GM19372 (cell line): ENCODE measurements at regions not wholly inside any gene's neighbourhood (a gene's known extent, or its start where the extent isn't known, plus 50 kb on each side); places are given as distances from the start of the nearest gene placed in this dataset.
A peak's percentile ranks its signal among the peaks of the same experiment; 100 is the strongest.
"Not testable (repeated sequence)": the region's sequence is repeated elsewhere in the genome, so short reads cannot be mapped to it uniquely, and the experiment has no call there.

Experiments
- ATAC-seq: cut with Tn5 transposase; IDR thresholded peaks from one replicate; pipeline ENCODE4 v1.9.1; 2021; ENCODE audit warnings: mild to moderate bottlenecking, low read depth, moderate library complexity; ENCODE audit not compliant: unreplicated experiment

GRCh38 chr3:110293660-110294059 is 778.0 kb upstream of the NECTIN3 start:
- no peak for ATAC-seq

GRCh38 chr3:110296885-110297284 is 774.7 kb upstream of the NECTIN3 start:
- ATAC-seq = no peak

- ATAC-seq = no peak
Observed at GRCh38 chr3:110301781-110302180, 769.8 kb upstream of the NECTIN3 start.

GRCh38 chr3:110307065-110307809 is 764.4 kb upstream of the NECTIN3 start:
- no peak for ATAC-seq

GRCh38 chr3:110311541-110311940 is 760.1 kb upstream of the NECTIN3 start:
- no peak for ATAC-seq

GRCh38 chr3:110314512-110315114 is 757.0 kb upstream of the NECTIN3 start:
- ATAC-seq = peak; percentile 93

- ATAC-seq = no peak
Observed at GRCh38 chr3:110318108-110318507, 753.5 kb upstream of the NECTIN3 start.

GRCh38 chr3:110323349-110323748 is 748.3 kb upstream of the NECTIN3 start:
- no peak for ATAC-seq

GRCh38 chr3:110324171-110324705 is 747.4 kb upstream of the NECTIN3 start:
- ATAC-seq = no peak

- ATAC-seq = no peak
Observed at GRCh38 chr3:110327870-110328269, 743.7 kb upstream of the NECTIN3 start.

- ATAC-seq = not testable (repeated sequence)
Observed at GRCh38 chr3:110331562-110331961, 740.1 kb upstream of the NECTIN3 start.

GRCh38 chr3:110332629-110333028 is 739.0 kb upstream of the NECTIN3 start:
- ATAC-seq = no peak

- ATAC-seq = no peak
Observed at GRCh38 chr3:110341047-110341446, 730.6 kb upstream of the NECTIN3 start.

GRCh38 chr3:110343376-110343775 is 728.2 kb upstream of the NECTIN3 start:
- no peak for ATAC-seq

- ATAC-seq = peak; percentile 83
Observed at GRCh38 chr3:110343945-110344344, 727.7 kb upstream of the NECTIN3 start.

- peak; percentile 8 for ATAC-seq
Observed at GRCh38 chr3:110344487-110344886, 727.1 kb upstream of the NECTIN3 start.

GRCh38 chr3:110344897-110345767 is 726.5 kb upstream of the NECTIN3 start:
- peak; percentile 21 for ATAC-seq

- ATAC-seq = no peak
Observed at GRCh38 chr3:110349295-110349694, 722.3 kb upstream of the NECTIN3 start.

- no peak for ATAC-seq
Observed at GRCh38 chr3:110352841-110353604, 718.6 kb upstream of the NECTIN3 start.

GRCh38 chr3:110362751-110363150 is 708.9 kb upstream of the NECTIN3 start:
- no peak for ATAC-seq
